Chondrocyte (in vitro differentiated cells): ENCODE measurements at regions not wholly inside any gene's neighbourhood (a gene's known extent, or its start where the extent isn't known, plus 50 kb on each side); places are given as distances from the start of the nearest gene placed in this dataset.

Experiments
- DNase-seq: peaks from one replicate; pipeline ENCODE4 v3.0.0; 2021; ENCODE audit warnings: mixed read lengths, low spot score
- H3K27ac Mint-ChIP-seq: one replicate; pipeline ENCODE4 v1.8.0; 2021; ENCODE audit warnings: mild to moderate bottlenecking, moderate library complexity, mixed read lengths; ENCODE audit not compliant: unreplicated experiment
- H3K27me3 Mint-ChIP-seq: 2 replicates; pipeline ENCODE4 v1.8.0; 2021; ENCODE audit warnings: low read depth, mixed read lengths
- H3K36me3 Mint-ChIP-seq: 2 replicates; pipeline ENCODE4 v1.8.0; 2021; ENCODE audit warnings: low read depth, mixed read lengths
- H3K4me1 Mint-ChIP-seq: 2 replicates; pipeline ENCODE4 v1.8.0; 2021; ENCODE audit warnings: low read depth, mild to moderate bottlenecking, mixed read lengths
- H3K4me3 Mint-ChIP-seq: one replicate; pipeline ENCODE4 v1.8.0; 2021; ENCODE audit warnings: mild to moderate bottlenecking, moderate library complexity, mixed read lengths; ENCODE audit not compliant: unreplicated experiment
- H3K9me3 Mint-ChIP-seq: 2 replicates; pipeline ENCODE4 v1.8.0; 2021; ENCODE audit warnings: low read depth, mixed read lengths
- CTCF ChIP-seq: fragments of 200-600 bp; sonication (generic); IDR thresholded peaks from 2 replicates; pipeline ENCODE4 v1.5.0; 2021; ENCODE audit warnings: antibody characterized with exemption, mild to moderate bottlenecking, moderate library complexity

GRCh38 chr12:83808591-83808990 is 1104.0 kb downstream of the SLC6A15 start:
- H3K4me3 Mint-ChIP-seq, result no peak overlapping the region
- no peak overlapping the region for H3K27ac Mint-ChIP-seq
- DNase-seq, result no peak
- no peaks in the 10 kb centered on the region for H3K9me3 Mint-ChIP-seq
- no peak for TF ChIP-seq CTCF
- no peaks in the 10 kb centered on the region for H3K4me1 Mint-ChIP-seq
- no peaks in the 10 kb centered on the region for H3K27me3 Mint-ChIP-seq
- no peaks in the 10 kb centered on the region for H3K36me3 Mint-ChIP-seq

- no peak for TF ChIP-seq CTCF
- no peaks in the 10 kb centered on the region for H3K4me1 Mint-ChIP-seq
- H3K36me3 Mint-ChIP-seq, result no peaks in the 10 kb centered on the region
- H3K27me3 Mint-ChIP-seq, result no peaks in the 10 kb centered on the region
- no peak for DNase-seq
- H3K4me3 Mint-ChIP-seq, result no peak overlapping the region
- no peaks in the 10 kb centered on the region for H3K9me3 Mint-ChIP-seq
- H3K27ac Mint-ChIP-seq, result no peak overlapping the region
These were observed 1104.7 kb downstream of the SLC6A15 start for GRCh38 chr12:83807871-83808270.

GRCh38 chr12:83805873-83806272 is 1106.7 kb downstream of the SLC6A15 start:
- H3K27ac Mint-ChIP-seq, result no peak overlapping the region
- no peak for TF ChIP-seq CTCF
- H3K9me3 Mint-ChIP-seq, result no peaks in the 10 kb centered on the region
- no peaks in the 10 kb centered on the region for H3K4me1 Mint-ChIP-seq
- no peak overlapping the region for H3K4me3 Mint-ChIP-seq
- no peaks in the 10 kb centered on the region for H3K36me3 Mint-ChIP-seq
- no peak for DNase-seq
- H3K27me3 Mint-ChIP-seq, result no peaks in the 10 kb centered on the region

GRCh38 chr12:83805156-83805772 is 1107.3 kb downstream of the SLC6A15 start:
- no peaks in the 10 kb centered on the region for H3K36me3 Mint-ChIP-seq
- no peaks in the 10 kb centered on the region for H3K9me3 Mint-ChIP-seq
- H3K4me3 Mint-ChIP-seq, result no peak overlapping the region
- DNase-seq, result no peak
- H3K27me3 Mint-ChIP-seq, result no peaks in the 10 kb centered on the region
- H3K4me1 Mint-ChIP-seq, result no peaks in the 10 kb centered on the region
- no peak for TF ChIP-seq CTCF
- no peak overlapping the region for H3K27ac Mint-ChIP-seq

- Mint-ChIP-seq H3K4me1 (no peaks in the 10 kb centered on the region), H3K4me3 (no peak overlapping the region), H3K27ac (no peak overlapping the region), H3K9me3 (no peaks in the 10 kb centered on the region), H3K27me3 (peaks cover 2% of the 10 kb centered on the region), H3K36me3 (no peaks in the 10 kb centered on the region)
- DNase-seq, result no peak
- no peak for TF ChIP-seq CTCF
These were observed 1110.6 kb downstream of the SLC6A15 start for GRCh38 chr12:83801972-83802371.
